ENCODE measurements at regions not wholly inside any gene's neighbourhood (a gene's known extent, or its start where the extent isn't known, plus 50 kb on each side); places are given as distances from the start of the nearest gene placed in this dataset.

DNA sequence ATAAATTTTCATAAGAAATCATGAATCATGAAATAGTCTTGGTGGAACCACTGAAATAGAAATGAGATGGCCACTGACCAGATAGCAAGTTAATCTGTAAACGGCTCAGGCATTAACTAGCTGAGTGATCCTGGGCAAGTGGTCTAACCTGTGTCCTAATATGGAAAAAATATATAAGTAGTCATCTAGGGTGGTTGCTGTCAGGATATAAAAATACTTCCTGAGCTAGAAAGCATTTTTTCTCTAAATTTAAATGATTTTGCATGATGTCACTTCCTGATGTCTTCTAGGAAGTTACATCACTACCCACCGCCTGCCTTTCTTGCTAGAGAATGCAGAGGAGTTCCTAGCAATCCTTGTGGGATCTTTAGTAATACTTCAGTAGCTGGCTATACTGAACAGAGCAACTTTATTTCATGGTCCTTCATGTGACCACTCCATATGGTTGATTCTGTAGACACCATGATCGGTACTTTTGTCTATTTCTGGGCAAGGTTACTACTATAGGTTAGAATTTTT, 228.1 kb upstream of the CEP162 start (continued):
- TF ChIP-seq CHD2 (IDR thresholded peaks at IDR 0.05; ENCODE audit: low read depth, low read length) (no peak), STAG1 (CRISPR knock-in tag; IDR thresholded peaks at IDR 0.05; ENCODE audit: borderline replicate concordance) (no peak), ZNF212 (CRISPR knock-in tag; IDR thresholded peaks at IDR 0.05) (no peak), ZNF696 (CRISPR knock-in tag; conservative IDR thresholded peaks at IDR 0.05) (no peak), ZNF507 (tag; conservative IDR thresholded peaks at IDR 0.05) (no peak), BCL6 (CRISPR knock-in tag; IDR thresholded peaks at IDR 0.05) (no peak), TAF9B (IDR thresholded peaks at IDR 0.05; ENCODE audit: partially characterized antibody) (no peak), ARNT (IDR thresholded peaks at IDR 0.05) (no peak), SMARCA5 (IDR thresholded peaks at IDR 0.05) (no peak), HNRNPUL1 (IDR thresholded peaks at IDR 0.05; ENCODE audit: low read length) (no peak)
- TF ChIP-seq, protein P1, sequence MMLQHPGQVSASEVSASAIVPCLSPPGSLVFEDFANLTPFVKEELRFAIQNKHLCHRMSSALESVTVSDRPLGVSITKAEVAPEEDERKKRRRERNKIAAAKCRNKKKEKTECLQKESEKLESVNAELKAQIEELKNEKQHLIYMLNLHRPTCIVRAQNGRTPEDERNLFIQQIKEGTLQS (IDR thresholded peaks at IDR 0.05): peak; percentile 47; the same call in 1 of the 2 replicates
- TF ChIP-seq, protein P1 (CRISPR knock-in tag; conservative IDR thresholded peaks at IDR 0.05): no peak
- TF ChIP-seq, protein P2, sequence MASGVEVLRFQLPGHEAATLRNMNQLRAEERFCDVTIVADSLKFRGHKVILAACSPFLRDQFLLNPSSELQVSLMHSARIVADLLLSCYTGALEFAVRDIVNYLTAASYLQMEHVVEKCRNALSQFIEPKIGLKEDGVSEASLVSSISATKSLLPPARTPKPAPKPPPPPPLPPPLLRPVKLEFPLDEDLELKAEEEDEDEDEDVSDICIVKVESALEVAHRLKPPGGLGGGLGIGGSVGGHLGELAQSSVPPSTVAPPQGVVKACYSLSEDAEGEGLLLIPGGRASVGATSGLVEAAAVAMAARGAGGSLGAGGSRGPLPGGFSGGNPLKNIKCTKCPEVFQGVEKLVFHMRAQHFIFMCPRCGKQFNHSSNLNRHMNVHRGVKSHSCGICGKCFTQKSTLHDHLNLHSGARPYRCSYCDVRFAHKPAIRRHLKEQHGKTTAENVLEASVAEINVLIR (CRISPR knock-in tag; IDR thresholded peaks at IDR 0.05): no peak

DNA sequence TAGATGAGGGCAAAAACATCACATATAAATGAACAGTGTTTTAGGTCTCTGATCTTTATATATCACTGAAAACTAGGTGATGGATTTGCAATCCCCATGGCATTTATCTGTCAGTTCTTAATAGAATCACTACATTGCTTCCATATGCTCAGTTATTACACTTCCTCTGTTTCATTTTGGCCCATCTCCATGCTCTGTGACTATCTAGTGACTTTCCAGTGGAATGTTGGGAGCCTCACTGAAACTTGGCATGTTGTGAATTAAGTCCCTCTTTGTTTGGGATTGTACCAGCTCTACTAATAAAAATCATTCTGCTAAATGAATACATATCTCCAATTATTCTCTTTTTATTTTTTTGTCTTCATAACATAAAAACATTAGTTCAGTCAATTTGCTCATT, 226.1 kb upstream of the CEP162 start:
- Histone ChIP-seq H3K4me1 (replicated peaks in 1 of 2; ENCODE audit: control insufficient read depth in 2 of 2, insufficient read depth in 2 of 2, low read length in 2 of 2) (no peaks in the 10 kb centered on the region), H3K27me3 (ENCODE audit: control insufficient read depth in 2 of 2, insufficient read depth in 2 of 2, low read length in 2 of 2) (no peaks in the 10 kb centered on the region), H3K9ac (ENCODE audit: insufficient read depth in 1 of 2, low read depth in 2 of 2, low read length in 2 of 2) (no peak overlapping the region), H3K4me2 (ENCODE audit: insufficient read depth, low read length) (no peak overlapping the region), H3K27ac (ENCODE audit: extremely low read depth, low read depth, low read length) (no peak overlapping the region), H2AFZ (ENCODE audit: low read depth, low read length) (no peak overlapping the region), H3K9me3 (replicated peaks; ENCODE audit: control insufficient read depth, insufficient read depth, low read depth, low read length) (no peaks in the 10 kb centered on the region), H3K36me3 (ENCODE audit: control insufficient read depth, insufficient read depth, low read length) (no peaks in the 10 kb centered on the region), H3K4me3 (no peak overlapping the region), H3K9me1 (ENCODE audit: control insufficient read depth, insufficient read depth, low read length) (no peaks in the 10 kb centered on the region), H3K79me2 (ENCODE audit: control insufficient read depth, insufficient read depth, low read length) (no peaks in the 10 kb centered on the region), H4K20me1 (replicated peaks; ENCODE audit: control insufficient read depth, insufficient read depth, low read length) (no peaks in the 10 kb centered on the region)
- in situ Hi-C loops (cut with MboI) (no loop called here), intact Hi-C loops (cut with micrococcal nuclease) (no loop called here)
- BruUV-seq (replicated peaks): no TSS peak
- DNase-seq (ENCODE audit: extremely low read depth in 1 of 4, low spot score in 3 of 4) (no peak), FAIRE-seq (no peak), ATAC-seq (no peak)
- ChIA-PET POLR2A (no interaction called here), CTCF (ENCODE audit: low intra/inter-chr PET ratio) (no interaction called here)
- TF ChIP-seq, protein P3, sequence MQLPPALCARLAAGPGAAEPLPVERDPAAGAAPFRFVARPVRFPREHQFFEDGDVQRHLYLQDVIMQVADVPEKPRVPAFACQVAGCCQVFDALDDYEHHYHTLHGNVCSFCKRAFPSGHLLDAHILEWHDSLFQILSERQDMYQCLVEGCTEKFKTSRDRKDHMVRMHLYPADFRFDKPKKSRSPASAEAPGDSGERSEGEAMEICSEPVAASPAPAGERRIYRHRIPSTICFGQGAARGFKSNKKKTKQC (CRISPR knock-in tag; IDR thresholded peaks at IDR 0.05): no peak
- TF ChIP-seq EWSR1 (IDR thresholded peaks at IDR 0.05; ENCODE audit: borderline replicate concordance, low read depth, partially characterized antibody): no peak
- TF ChIP-seq ZNF3 (CRISPR knock-in tag; IDR thresholded peaks at IDR 0.05): no peak
- no peak for TF ChIP-seq ZNF282 (CRISPR knock-in tag; IDR thresholded peaks at IDR 0.05)
- no peak for TF ChIP-seq ZNF124 (CRISPR knock-in tag; IDR thresholded peaks at IDR 0.05)
- TF ChIP-seq NR3C1 (CRISPR knock-in tag; IDR thresholded peaks at IDR 0.05): no peak
- no peak for TF ChIP-seq HDAC6 (IDR thresholded peaks at IDR 0.05; ENCODE audit: low read depth, low read length)
- TF ChIP-seq KLF1 (tag; IDR thresholded peaks at IDR 0.05): no peak
- no peak for TF ChIP-seq ZNF224 (CRISPR knock-in tag; IDR thresholded peaks at IDR 0.05)
- no peak for TF ChIP-seq ZNF77 (CRISPR knock-in tag; IDR thresholded peaks at IDR 0.05)

Measured in K562 (cell line).